ENCODE measurements at regions not wholly inside any gene's neighbourhood (a gene's known extent, or its start where the extent isn't known, plus 50 kb on each side); places are given as distances from the start of the nearest gene placed in this dataset.

DNA sequence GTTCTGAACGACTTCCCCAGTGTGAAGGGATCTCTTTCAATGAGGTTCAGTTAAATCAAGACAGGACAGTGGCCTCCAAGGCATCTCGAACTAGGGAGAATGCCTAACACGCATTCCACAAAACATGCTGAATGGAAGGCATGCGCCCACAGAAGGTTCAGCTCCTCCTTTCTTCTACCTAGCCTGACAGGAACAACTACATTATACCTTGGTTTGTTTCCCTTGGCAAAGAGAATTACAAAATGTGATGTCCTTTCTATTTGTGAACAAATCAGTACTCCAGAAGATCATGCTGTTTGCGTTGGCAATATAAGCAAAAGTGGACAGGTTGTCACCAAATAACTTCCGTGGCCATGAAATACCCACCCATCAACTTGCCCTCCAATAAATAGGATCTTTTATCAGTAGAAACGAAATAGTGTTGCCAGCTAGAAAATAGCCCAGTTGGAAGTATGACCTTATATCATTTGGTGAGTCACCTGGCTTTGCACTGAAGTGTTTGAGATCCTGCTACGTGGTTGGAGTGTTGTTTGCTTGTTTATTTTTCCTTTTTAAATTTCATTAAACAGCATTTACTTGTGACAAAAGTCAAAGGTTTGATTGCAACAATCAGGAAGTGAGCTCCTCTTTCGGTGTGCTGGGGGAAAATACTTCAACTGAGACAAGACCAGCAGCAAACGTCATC is 117.0 kb upstream of the FAM204A start:
- TF ChIP-seq, protein P1, sequence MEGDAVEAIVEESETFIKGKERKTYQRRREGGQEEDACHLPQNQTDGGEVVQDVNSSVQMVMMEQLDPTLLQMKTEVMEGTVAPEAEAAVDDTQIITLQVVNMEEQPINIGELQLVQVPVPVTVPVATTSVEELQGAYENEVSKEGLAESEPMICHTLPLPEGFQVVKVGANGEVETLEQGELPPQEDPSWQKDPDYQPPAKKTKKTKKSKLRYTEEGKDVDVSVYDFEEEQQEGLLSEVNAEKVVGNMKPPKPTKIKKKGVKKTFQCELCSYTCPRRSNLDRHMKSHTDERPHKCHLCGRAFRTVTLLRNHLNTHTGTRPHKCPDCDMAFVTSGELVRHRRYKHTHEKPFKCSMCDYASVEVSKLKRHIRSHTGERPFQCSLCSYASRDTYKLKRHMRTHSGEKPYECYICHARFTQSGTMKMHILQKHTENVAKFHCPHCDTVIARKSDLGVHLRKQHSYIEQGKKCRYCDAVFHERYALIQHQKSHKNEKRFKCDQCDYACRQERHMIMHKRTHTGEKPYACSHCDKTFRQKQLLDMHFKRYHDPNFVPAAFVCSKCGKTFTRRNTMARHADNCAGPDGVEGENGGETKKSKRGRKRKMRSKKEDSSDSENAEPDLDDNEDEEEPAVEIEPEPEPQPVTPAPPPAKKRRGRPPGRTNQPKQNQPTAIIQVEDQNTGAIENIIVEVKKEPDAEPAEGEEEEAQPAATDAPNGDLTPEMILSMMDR (IDR thresholded peaks at IDR 0.05; ENCODE audit: low read depth, low read length, poor library complexity, severe bottlenecking): no peak
- TF ChIP-seq EZH2phosphoT487 (IDR thresholded peaks at IDR 0.05; ENCODE audit: borderline replicate concordance, low read length): no peak
